Liver (tissue), 8 donors: ENCODE measurements at regions not wholly inside any gene's neighbourhood (a gene's known extent, or its start where the extent isn't known, plus 50 kb on each side); places are given as distances from the start of the nearest gene placed in this dataset.

Source experiments
- DNase-seq: peaks from one replicate; pipeline ENCODE4 v3.0.0-alpha.2; 2017; ENCODE audit warnings: low spot score
- H3K27ac ChIP-seq, 2 donors: one replicate each; pipeline ENCODE4 v1.7.0; 2013; ENCODE audit warnings: inconsistent platforms in 2 of 2, low read length in 2 of 2, control low read depth in 1 of 2, low read depth in 1 of 2, mild to moderate bottlenecking in 1 of 2
- H3K27me3 ChIP-seq, 4 donors: one replicate each; pipeline versions ENCODE4 v1.6.1 to v1.7.0; 2013; ENCODE audit warnings: low read length in 3 of 4, inconsistent platforms in 1 of 4, mild to moderate bottlenecking in 1 of 4, moderate library complexity in 1 of 4; ENCODE audit not compliant: control insufficient read depth in 4 of 4, insufficient read depth in 4 of 4
- H3K36me3 ChIP-seq, 4 donors: one replicate each; pipeline versions ENCODE4 v1.6.1 to v1.7.0; 2013; ENCODE audit warnings: low read length in 3 of 4, mild to moderate bottlenecking in 3 of 4, low read depth in 1 of 4, moderate library complexity in 1 of 4; ENCODE audit not compliant: control insufficient read depth in 4 of 4, insufficient read depth in 3 of 4
- H3K4me1 ChIP-seq, 4 donors: one replicate each; pipeline versions ENCODE4 v1.6.1 to v1.7.0; 2013; ENCODE audit warnings: low read length in 3 of 4, mild to moderate bottlenecking in 3 of 4, moderate library complexity in 1 of 4; ENCODE audit not compliant: control insufficient read depth in 4 of 4, insufficient read depth in 4 of 4
- H3K4me3 ChIP-seq, 3 donors: one replicate each; pipeline versions ENCODE4 v1.6.1 to v1.7.0; 2013; ENCODE audit warnings: low read length in 3 of 3, control low read depth in 1 of 3, low read depth in 1 of 3, mild to moderate bottlenecking in 1 of 3
- H3K9ac ChIP-seq, 2 donors: one replicate each; pipeline ENCODE4 v1.7.0; 2013; ENCODE audit warnings: low read length in 2 of 2, mild to moderate bottlenecking in 2 of 2, moderate library complexity in 2 of 2, control low read depth in 1 of 2, low read depth in 1 of 2
- H3K9me3 ChIP-seq, 4 donors: one replicate each; pipeline versions ENCODE4 v1.6.1 to v1.7.0; 2013; ENCODE audit warnings: low read length in 3 of 4; ENCODE audit not compliant: control insufficient read depth in 4 of 4
- ATF3 ChIP-seq: IDR thresholded peaks from 2 replicates; pipeline ENCODE4 v1.6.1; 2016; ENCODE audit warnings: antibody characterized with exemption
- CTCF ChIP-seq: fragments of 150-350 bp; IDR thresholded peaks from 2 replicates; pipeline ENCODE4 v1.5.1; 2017; ENCODE audit warnings: improper control_type of control experiment, low read depth, low read length; ENCODE audit not compliant: missing input control
- EGR1 ChIP-seq, 2 donors: IDR thresholded peaks; 2 replicates each; pipeline ENCODE4 v1.6.1; 2016 to 2018; ENCODE audit warnings: antibody characterized with exemption in 2 of 2, low read depth in 2 of 2
- FOXA1 ChIP-seq: IDR thresholded peaks from 2 replicates; pipeline ENCODE4 v1.6.1; 2016; ENCODE audit warnings: antibody characterized with exemption
- FOXA2 ChIP-seq: IDR thresholded peaks from 2 replicates; pipeline ENCODE4 v1.6.1; 2016; ENCODE audit warnings: antibody characterized with exemption
- GABPA ChIP-seq, 2 donors: IDR thresholded peaks in 1 of 2; conservative IDR thresholded peaks in 1 of 2; 2 replicates each; pipeline ENCODE4 v1.6.1; 2016; ENCODE audit warnings: antibody characterized with exemption in 2 of 2, mild to moderate bottlenecking in 1 of 2, moderate library complexity in 1 of 2
- HNF4A ChIP-seq, 2 donors: conservative IDR thresholded peaks; 2 replicates each; pipeline ENCODE4 v1.6.1; 2016; ENCODE audit warnings: antibody characterized with exemption in 2 of 2, mild to moderate bottlenecking in 2 of 2
- HNF4G ChIP-seq: IDR thresholded peaks from 2 replicates; pipeline ENCODE4 v1.6.1; 2016; ENCODE audit warnings: antibody characterized with exemption
- JUND ChIP-seq, 2 donors: IDR thresholded peaks; 2 replicates each; pipeline ENCODE4 v1.6.1; 2016; ENCODE audit warnings: antibody characterized with exemption in 2 of 2
- MAX ChIP-seq: IDR thresholded peaks from 2 replicates; pipeline ENCODE4 v1.6.1; 2016; ENCODE audit warnings: antibody characterized with exemption
- NR2F2 ChIP-seq: IDR thresholded peaks from 2 replicates; pipeline ENCODE4 v1.6.1; 2016; ENCODE audit warnings: antibody characterized with exemption
- RAD21 ChIP-seq, 2 donors: IDR thresholded peaks; 2 replicates each; pipeline ENCODE4 v1.6.1; 2016; ENCODE audit warnings: antibody characterized with exemption in 2 of 2, mild to moderate bottlenecking in 2 of 2
- REST ChIP-seq: IDR thresholded peaks from 2 replicates; pipeline ENCODE4 v1.6.1; 2016; ENCODE audit warnings: antibody characterized with exemption, mild to moderate bottlenecking
- RXRA ChIP-seq, 2 donors: IDR thresholded peaks; 2 replicates each; pipeline ENCODE4 v1.6.1; 2017 to 2018; ENCODE audit warnings: antibody characterized with exemption in 2 of 2, mild to moderate bottlenecking in 1 of 2
- SP1 ChIP-seq: IDR thresholded peaks from 2 replicates; pipeline ENCODE4 v1.6.1; 2018; ENCODE audit warnings: antibody characterized with exemption, mild to moderate bottlenecking
- TAF1 ChIP-seq: conservative IDR thresholded peaks from 2 replicates; pipeline ENCODE4 v1.6.1; 2016; ENCODE audit warnings: antibody characterized with exemption, mild to moderate bottlenecking
- YY1 ChIP-seq: IDR thresholded peaks from 2 replicates; pipeline ENCODE4 v1.6.1; 2016; ENCODE audit warnings: antibody characterized with exemption, mild to moderate bottlenecking
- ZBTB33 ChIP-seq: IDR thresholded peaks from 2 replicates; pipeline ENCODE4 v1.6.1; 2016; ENCODE audit warnings: antibody characterized with exemption
- WGBS: extraction: QIAGEN DNeasy Blood & Tissue Kit; methylation state at CpG from one replicate; pipeline ENCODE4 v1.1.7; 2013; 5-methylcytosine and 5-hydroxymethylcytosine counted together
- donor health status: healthy.
- donor health status: healthy.
- donor health status: healthy.
- donor health status: healthy.
- donor health status: healthy.

- no peak for TF ChIP-seq REST
- no peak for TF ChIP-seq EGR1 (IDR thresholded peaks at IDR 0.05; ENCODE audit: low read depth in 2 of 2)
- no peak for TF ChIP-seq YY1
- no peak for TF ChIP-seq JUND (IDR thresholded peaks at IDR 0.05)
- TF ChIP-seq HNF4G = no peak
- TF ChIP-seq FOXA1 = no peak
- TF ChIP-seq TAF1 = no peak
Observed at GRCh38 chr7:51551070-51551469, 234.5 kb upstream of the COBL start (continued).

GRCh38 chr7:51545131-51545530 is 228.5 kb upstream of the COBL start:
- peaks cover 0 to 2% (median 0%) of the 10 kb centered on the region in 4 donors for H3K9me3 ChIP-seq
- no peak for TF ChIP-seq HNF4G
- TF ChIP-seq NR2F2 = no peak
- TF ChIP-seq FOXA2 = no peak
- no peak for TF ChIP-seq ATF3
- TF ChIP-seq HNF4A (conservative IDR thresholded peaks at IDR 0.05) = no peak
- no peak for TF ChIP-seq RXRA (IDR thresholded peaks at IDR 0.05)
- no peak for TF ChIP-seq SP1
- no peak for TF ChIP-seq JUND (IDR thresholded peaks at IDR 0.05)
- TF ChIP-seq GABPA (IDR thresholded peaks at IDR 0.05 in 1 of 2, conservative IDR thresholded peaks at IDR 0.05 in 1 of 2) = no peak
- TF ChIP-seq RAD21 (IDR thresholded peaks at IDR 0.05) = no peak
- no peak for TF ChIP-seq ZBTB33
- no peak for TF ChIP-seq FOXA1
- no peak for TF ChIP-seq YY1
- TF ChIP-seq TAF1 = no peak
- TF ChIP-seq CTCF = no peak
- TF ChIP-seq MAX = no peak
- TF ChIP-seq REST = no peak
- TF ChIP-seq EGR1 (IDR thresholded peaks at IDR 0.05; ENCODE audit: low read depth in 2 of 2) = no peak
- 43% methylated on average over 2 of the region's 2 CpGs for WGBS
- H3K9ac ChIP-seq = no peak overlapping the region
- H3K27ac ChIP-seq = no peak overlapping the region
- no peaks in the 10 kb centered on the region for H3K36me3 ChIP-seq
- H3K4me3 ChIP-seq = no peak overlapping the region
- no peaks in the 10 kb centered on the region for H3K4me1 ChIP-seq
- H3K27me3 ChIP-seq = no peaks in the 10 kb centered on the region
- no peak for DNase-seq
